ENCODE measurements at regions not wholly inside any gene's neighbourhood (a gene's known extent, or its start where the extent isn't known, plus 50 kb on each side); places are given as distances from the start of the nearest gene placed in this dataset.

- no peak for FAIRE-seq
- no peaks in the 10 kb centered on the region for H4K20me1 ChIP-seq (replicated peaks in 1 of 2; ENCODE audit: control insufficient read depth in 1 of 2, insufficient read depth in 2 of 2, low read length in 2 of 2)
- no peaks in the 10 kb centered on the region for H3K36me3 ChIP-seq (ENCODE audit: control insufficient read depth in 2 of 4, insufficient read depth in 4 of 4, low read length in 3 of 4)
- no peak overlapping the region for H3K23ac ChIP-seq (ENCODE audit: insufficient read length)
- no peak overlapping the region for H3K14ac ChIP-seq (ENCODE audit: insufficient read length)
- no peak overlapping the region for H3K4me2 ChIP-seq (ENCODE audit: insufficient read depth in 1 of 2, low read depth in 2 of 2, low read length in 2 of 2)
- H2BK12ac ChIP-seq (ENCODE audit: low read depth, low read length), result no peak overlapping the region
- TF ChIP-seq JUND (IDR thresholded peaks at IDR 0.05; ENCODE audit: low read length) (no peak), POLR2A (IDR thresholded peaks at IDR 0.05; ENCODE audit: control extremely low read depth in 1 of 2, low read depth in 2 of 2, low read length in 2 of 2) (no peak), SP2 (IDR thresholded peaks at IDR 0.05; ENCODE audit: low read length) (no peak)
- H3K56ac ChIP-seq (replicated peaks; ENCODE audit: insufficient read length, low read depth, low read length), result no peak overlapping the region
- H3K27me3 ChIP-seq (replicated peaks in 1 of 4; ENCODE audit: control insufficient read depth in 3 of 4, extremely low read depth in 1 of 4, insufficient read depth in 3 of 4, low read length in 3 of 4), result no peaks in the 10 kb centered on the region
- no peak overlapping the region for H4K91ac ChIP-seq (replicated peaks; ENCODE audit: insufficient read length, low read length)
- no peak overlapping the region for H4K8ac ChIP-seq (ENCODE audit: extremely low read depth, insufficient read depth, low read length)
- no peak for DNase-seq (ENCODE audit: low read depth in 1 of 2, low spot score in 2 of 2)
- ChIA-PET CTCF (ENCODE audit: partially characterized antibody) (no interaction called here), POLR2A (ENCODE audit: partially characterized antibody) (no interaction called here)
- H2AFZ ChIP-seq (ENCODE audit: low read length), result no peak overlapping the region
- H3K27ac ChIP-seq (ENCODE audit: low read depth, low read length), result no peak overlapping the region
- H3K9ac ChIP-seq (replicated peaks in 1 of 4; ENCODE audit: extremely low read depth in 1 of 4, low read depth in 3 of 4, low read length in 3 of 4), result no peak overlapping the region
- 85% methylated on average over 5 of the region's 5 CpGs; no CpG with 5 or more reads in 1 of the 2 experiments for WGBS, 2 experiments (ENCODE audit: extremely low coverage in 1 of 2, insufficient coverage in 1 of 2, insufficient read length in 1 of 2, insufficient replicate concordance in 2 of 2, low coverage in 1 of 2, low lambda C conversion rate in 2 of 2, missing lambda C conversion rate in 1 of 2)
- H2AK5ac ChIP-seq (ENCODE audit: low read depth, low read length), result no peak overlapping the region
- H3K79me1 ChIP-seq (ENCODE audit: low read depth, low read length), result no peaks in the 10 kb centered on the region
- H3K9me3 ChIP-seq (ENCODE audit: insufficient read depth in 2 of 2, low read depth in 1 of 2, low read length in 1 of 2), result no peaks in the 10 kb centered on the region
- no peaks in the 10 kb centered on the region; a peak in 1 of 7 replicates for H3K4me1 ChIP-seq (replicated peaks in 1 of 4; ENCODE audit: control insufficient read depth in 3 of 4, insufficient read depth in 4 of 4, low read length in 3 of 4)
- no peak overlapping the region for H2BK5ac ChIP-seq (ENCODE audit: low read depth, low read length)
- no peaks in the 10 kb centered on the region for H3K79me2 ChIP-seq (ENCODE audit: control insufficient read depth in 1 of 2, insufficient read depth in 2 of 2, low read length in 2 of 2)
- no peak overlapping the region for H3K4me3 ChIP-seq (ENCODE audit: extremely low read depth in 1 of 4, insufficient read depth in 2 of 4, low read depth in 3 of 4, low read length in 4 of 4)
- H4K5ac ChIP-seq (ENCODE audit: insufficient read length, low read depth, low read length), result no peak overlapping the region
- H2BK120ac ChIP-seq (replicated peaks; ENCODE audit: low read depth, low read length), result no peak overlapping the region
- H2BK15ac ChIP-seq (ENCODE audit: low read length), result no peak overlapping the region
- no peaks in the 10 kb centered on the region; the same call in 1 of the 2 replicates for H3K23me2 ChIP-seq (ENCODE audit: low read depth, low read length)
- no peak overlapping the region for H3K18ac ChIP-seq (ENCODE audit: extremely low read depth, low read length)
- H3K4ac ChIP-seq (replicated peaks; ENCODE audit: insufficient read length, low read depth, low read length), result no peak overlapping the region
- no peak overlapping the region for H2BK20ac ChIP-seq (ENCODE audit: low read length)
Measured at GRCh38 chr15:95995375-95996168, 334.9 kb upstream of the NR2F2 start.

Measured in H1 (cell line).